GM19023 (cell line): ENCODE measurements at regions not wholly inside any gene's neighbourhood (a gene's known extent, or its start where the extent isn't known, plus 50 kb on each side); places are given as distances from the start of the nearest gene placed in this dataset.
"Not testable (repeated sequence)": the region's sequence is repeated elsewhere in the genome, so short reads cannot be mapped to it uniquely, and the experiment has no call there.

Experiments used
- ATAC-seq: cut with Tn5 transposase; IDR thresholded peaks from one replicate; pipeline ENCODE4 v1.9.1; 2021; ENCODE audit warnings: mild to moderate bottlenecking, moderate library complexity; ENCODE audit not compliant: unreplicated experiment

DNA sequence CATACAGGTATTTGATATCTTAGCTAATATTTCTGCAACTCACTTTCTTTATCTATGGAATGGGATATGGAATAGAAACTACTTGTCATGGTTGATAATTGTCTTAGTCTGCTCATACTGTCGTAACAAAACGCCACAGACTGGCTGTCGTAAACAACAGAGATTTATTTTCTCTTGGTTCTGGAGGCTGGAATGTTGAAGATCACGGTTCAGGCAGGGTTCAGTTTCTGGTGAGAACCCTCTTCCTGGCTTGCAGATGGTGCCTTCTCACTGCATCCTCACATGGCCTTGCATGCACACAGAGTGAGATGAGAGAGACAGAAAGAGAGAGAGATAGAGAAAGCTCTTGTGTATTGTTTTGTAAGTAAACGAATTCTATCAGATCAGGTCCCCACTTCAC is 332.7 kb upstream of the MAGI2 start:
- no peak for ATAC-seq

DNA sequence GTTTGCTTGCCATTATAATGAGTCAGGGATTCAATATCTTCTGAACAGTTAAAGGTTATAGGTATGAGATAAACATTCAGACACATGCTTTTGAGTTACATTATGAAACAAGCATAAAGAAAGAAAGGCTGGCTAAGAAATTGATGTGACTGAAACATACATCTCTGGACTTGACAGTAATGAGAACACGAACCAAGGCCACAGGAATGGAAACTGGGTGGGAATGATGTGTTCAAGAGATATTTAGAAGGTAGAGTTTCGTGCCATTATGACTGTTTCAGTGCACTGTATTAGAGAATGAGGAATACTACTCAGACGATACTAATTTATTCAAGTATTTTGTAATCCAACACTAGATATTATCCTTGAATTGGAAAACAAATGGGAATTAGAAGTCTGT is 332.1 kb upstream of the MAGI2 start:
- no peak for ATAC-seq

DNA sequence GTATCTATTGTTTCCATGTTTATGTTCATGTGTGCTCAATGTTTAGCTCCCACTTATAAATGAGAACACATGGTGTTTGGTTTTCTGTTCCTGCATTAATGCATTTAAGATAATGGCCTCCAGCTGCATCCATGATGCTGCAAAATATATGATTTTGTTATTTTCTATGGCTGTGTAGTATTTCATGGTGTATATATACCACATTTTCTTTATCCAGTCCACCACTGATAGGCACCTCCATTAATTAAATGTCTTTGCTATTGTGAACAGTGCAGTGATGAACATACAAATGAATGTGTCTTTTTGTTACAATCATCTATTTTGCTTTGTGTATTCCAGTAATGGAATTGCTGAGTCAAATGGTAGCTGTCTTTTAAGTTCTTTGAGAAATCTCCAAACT is 329.4 kb upstream of the MAGI2 start:
- no peak for ATAC-seq

DNA sequence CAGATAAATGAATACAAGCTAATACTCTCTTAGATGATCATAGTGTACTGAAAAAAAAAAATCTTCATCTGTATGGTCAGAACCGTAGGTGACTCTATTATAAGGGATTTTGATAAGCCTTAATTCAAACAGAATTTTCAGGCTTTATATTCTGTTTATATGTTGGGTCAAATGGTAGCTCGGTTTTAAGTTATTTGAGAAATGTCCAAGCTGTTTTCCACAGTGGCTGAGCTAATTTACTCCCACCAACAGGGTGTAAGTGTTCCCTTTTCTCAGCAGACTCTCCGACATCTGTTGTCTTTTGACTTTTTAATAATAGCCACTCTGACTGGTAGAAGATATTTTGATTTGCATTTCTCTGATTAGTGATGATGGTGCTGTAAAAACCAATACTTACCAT is 328.8 kb upstream of the MAGI2 start:
- ATAC-seq = no peak

DNA sequence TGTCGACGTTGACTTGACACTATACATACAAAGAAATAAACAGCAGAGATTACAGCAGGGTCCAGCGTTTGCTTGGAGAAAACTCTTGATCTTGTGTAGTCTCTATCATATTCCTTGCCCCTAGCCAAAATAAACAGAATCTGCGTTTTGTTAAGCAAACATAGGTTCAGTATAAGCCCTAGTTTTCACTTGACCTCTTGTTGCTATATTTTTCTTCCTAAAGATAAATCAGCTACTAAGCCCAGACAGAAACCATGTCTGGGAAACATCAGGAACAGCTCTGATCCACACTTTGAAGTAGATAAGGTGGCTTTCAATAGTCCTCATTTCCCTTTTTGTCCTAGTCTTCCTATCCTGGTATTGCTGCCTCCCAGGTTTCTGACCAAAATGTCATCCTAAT is 328.2 kb upstream of the MAGI2 start:
- no peak for ATAC-seq

DNA sequence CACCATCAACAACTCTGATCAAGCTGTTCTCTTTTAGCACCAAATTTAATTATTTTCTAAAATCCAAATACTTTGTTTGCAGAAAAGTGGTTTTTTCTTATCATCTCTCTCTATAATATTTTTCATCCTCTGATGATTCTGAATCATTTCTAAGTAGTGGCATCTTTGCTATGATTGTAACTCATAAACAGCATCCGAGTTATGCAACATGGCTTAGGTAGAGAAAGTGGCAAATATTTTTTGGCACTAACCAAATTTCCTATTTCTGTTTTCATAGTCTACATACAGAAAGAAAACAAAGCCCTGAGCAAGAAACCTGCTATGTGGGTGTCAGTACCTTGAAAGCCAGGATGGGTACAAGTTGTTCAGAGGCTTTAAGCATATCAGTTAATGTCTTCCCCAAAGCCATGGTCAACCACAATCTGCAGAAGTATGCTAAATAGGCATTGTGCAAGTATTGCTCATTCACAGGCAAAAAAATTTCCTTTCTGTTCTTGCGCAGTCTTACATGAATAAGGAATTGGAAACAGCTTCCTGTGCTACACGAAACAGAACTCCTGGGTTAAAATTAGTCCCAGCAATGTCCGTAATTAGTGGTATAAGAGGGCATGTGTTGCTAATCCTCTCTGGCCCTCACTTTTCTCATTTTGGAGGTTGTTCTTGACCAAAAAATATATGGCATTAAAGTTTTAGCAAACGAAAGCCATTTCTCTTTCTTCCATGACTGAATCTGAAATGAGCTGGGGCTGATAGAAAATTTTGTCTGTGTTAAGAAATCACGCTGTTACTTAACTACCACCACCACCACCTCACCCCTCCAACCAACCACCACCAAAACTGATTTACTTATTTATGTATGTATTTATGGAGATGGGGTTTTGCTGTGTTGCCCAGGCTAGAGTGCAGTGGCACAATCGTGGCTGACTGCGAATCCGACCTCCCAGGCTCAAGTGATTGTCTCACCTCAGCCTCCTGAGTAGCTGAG is 325.6 kb upstream of the MAGI2 start:
- ATAC-seq = no peak

DNA sequence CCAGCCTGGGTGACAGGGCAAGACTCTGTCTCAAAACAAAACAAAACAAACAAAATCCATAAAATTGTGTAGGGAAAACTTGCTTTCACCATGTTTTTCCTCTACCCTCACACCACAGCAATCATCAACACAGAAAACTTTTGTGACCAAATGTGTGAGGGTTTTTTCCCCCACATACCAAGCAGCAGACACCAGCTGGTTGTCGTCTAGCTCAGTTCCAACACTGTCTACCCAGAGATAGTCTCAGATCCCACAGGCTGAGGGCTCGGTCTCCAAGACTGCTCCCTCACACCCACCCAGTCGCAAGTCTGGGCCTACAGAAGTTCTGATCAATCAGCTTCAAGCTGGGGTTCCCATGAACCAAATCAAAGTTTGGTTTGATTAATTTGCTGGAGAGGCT is 322.4 kb upstream of the MAGI2 start:
- no peak for ATAC-seq

DNA sequence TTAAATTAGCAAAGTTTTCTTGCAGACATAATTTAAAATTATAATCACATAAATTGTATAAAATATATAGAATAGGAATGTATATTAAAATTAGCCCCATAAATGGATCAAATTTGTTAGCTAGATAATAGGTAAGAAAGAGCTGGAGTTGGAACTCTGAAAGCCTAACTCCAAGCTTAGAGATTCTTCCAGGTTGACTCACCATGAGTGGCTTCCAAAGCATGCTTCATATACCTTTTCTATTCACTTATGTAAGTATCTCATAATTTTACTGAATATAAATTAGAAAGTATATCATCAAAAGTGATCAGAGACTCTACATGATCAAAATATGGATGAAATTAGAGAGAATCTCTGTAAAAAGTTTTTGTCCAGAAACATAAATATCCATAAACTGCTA is 320.7 kb upstream of the MAGI2 start:
- ATAC-seq = no peak

DNA sequence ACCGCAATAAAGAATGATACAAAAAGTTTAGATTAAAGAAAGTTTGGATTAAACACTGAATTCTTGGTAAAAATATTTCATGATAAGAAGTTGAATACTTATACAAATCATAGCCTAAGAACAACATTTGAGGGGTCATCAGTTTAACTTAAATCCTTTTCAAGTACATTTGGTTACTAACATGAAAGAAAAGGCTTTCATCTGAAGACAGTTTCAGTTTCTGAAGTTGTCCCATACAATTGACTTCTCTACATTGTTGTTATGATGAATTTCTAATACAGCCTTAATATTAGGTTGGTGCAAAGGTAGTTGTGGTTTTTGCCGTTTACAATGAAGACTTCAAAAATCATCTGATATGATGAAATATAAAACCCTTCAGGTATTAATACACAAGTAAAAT is 317.5 kb upstream of the MAGI2 start:
- no peak for ATAC-seq

DNA sequence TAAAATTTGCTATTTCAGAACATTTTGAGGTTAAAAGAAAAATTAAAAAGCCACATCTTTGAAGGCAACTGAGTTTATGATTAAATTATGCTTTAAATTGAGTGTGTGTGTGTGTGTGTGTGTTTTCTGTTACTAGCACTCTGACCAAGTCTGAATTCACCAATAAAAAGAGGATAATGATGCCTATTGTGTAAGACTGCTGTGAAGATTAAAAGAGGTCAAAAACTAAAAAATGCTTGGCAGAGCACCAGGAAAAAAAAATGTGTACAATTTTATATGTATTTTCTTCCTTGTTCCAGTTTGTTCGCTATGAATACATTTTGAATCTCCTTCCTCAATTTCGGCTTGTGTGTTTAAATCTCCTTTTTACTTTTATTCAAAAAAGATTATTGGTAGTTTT is 316.6 kb upstream of the MAGI2 start:
- ATAC-seq = no peak

DNA sequence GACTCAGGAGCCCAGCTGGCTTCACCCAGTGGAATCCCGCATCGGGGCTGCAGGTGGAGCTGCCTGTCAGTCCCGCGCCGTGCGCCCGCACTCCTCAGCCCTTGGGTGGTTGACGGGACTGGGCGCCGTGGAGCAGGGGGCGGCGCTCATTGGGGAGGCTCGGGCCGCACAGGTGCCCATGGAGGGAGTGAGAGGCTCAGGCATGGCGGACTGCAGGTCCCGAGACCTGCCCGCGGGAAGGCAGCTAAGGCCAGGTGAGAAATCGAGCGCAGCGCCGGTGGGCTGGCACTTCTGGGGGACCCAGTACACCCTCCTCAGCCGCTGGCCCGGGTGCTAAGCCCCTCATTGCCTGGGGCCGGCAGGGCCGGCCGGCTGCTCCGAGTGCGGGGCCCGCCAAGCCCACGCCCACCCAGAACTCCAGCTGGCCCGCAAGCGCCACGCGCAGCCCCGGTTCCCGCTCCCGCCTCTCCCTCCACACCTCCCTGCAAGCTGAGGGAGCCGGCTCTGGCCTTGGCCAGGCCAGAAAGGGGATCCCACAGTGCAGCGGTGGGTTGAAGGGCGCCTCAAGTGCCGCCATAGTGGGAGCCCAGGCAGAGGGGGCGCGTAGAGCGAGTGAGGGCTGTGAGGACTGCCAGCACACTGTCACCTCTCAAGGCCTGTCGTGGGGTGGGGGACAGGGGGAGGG is 314.6 kb upstream of the MAGI2 start:
- not testable (repeated sequence) for ATAC-seq

DNA sequence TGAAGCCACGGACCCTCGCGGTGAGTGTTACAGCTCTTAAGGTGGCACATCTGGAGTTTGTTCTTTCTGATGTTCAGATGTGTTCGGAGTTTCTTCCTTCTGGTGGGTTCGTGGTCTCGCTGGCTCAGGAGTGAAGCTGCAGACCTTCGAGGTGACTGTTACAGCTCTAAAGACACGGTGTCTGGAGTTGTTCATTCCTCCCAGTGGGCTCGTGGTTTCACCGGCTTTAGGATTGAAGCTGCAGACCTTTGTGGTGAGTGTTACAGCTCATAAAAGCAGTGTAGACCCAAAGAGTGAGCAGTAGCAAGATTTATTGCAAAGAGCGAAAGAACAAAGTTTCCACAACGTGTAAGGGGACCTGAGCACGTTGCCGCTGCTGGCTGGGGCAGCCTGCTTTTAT is 313.7 kb upstream of the MAGI2 start:
- ATAC-seq = not testable (repeated sequence)

DNA sequence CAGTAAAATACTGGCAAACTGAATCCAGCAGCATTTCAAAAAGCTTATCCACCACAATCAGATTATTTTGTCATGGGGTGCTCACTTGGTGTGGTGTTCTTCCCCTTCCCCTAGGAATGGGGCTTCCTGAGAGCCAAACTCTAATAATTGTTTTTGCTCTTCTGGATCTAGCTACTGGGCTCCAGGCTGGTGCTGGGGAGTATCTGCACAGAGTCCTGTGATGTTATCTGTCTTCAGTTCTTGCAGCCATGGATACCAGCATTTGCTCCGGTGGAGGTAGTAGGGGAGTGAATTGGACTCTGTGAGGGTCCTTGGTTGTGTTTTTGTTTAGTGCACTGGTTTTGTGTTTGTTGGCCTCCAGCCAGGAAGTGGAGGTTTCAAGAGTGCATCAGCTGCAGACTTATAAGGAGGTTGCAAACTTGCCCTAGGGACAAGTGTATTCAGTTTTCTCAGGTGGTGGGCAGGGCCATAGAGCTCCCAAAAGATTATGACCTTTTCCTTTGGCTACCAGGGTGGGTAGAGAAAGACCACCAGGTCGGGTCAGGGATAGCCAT is 308.5 kb upstream of the MAGI2 start:
- no peak for ATAC-seq

DNA sequence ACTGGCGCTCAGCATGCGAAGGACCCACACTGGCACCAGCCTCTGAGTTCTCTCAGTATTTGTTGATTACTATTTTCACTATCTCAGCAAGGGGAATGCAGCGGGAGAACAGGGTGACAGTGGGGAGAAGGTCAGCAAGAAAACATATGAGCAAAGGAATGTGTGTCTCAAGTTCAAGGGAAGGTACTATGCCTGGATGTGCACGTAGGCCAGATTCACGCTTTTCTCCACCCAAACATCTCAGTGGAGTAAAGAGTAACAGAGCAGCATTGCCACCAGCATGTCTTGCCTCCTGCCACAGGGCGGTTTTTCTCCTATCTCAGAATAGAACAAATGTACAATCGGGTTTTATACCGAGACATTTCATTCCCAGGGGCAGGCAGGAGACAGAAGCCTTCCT is 297.5 kb upstream of the MAGI2 start:
- not testable (repeated sequence) for ATAC-seq

DNA sequence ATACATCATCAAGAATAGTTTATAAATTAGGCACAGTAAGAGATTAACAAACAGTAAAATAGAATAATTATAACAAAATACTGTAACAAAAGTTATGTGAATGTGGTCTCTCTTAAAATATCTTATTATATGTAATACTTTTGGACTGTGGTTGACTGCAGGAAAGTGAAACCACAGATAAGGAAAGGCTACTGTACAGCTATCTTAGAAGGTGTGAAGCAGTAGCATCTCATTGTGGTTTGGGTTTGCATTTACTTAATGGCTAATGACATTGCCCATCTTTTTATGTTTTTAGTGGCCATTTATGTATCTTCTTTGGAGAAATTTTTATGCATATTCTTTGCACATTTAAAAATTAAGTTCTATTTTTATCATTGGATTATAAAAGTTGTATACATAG is 296.4 kb upstream of the MAGI2 start:
- ATAC-seq = no peak

DNA sequence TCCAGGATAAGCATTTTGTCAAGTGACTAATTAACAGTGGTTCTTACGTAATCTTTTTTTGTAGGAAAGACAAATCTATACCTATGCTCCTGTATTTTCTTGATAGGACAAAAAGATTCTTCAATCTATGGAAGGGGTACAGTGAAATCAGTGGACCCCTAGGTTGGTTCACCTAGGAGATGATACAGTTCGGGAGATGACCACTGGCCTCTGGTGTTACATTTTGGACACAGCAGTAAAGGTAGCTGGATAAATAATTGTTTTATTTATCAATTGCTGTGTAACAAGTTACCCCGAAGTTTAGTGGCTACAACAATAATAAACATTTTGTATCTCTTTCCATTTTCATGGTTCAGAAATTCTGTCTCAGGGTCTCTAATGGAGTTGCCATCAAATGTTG is 288.2 kb upstream of the MAGI2 start:
- no peak for ATAC-seq

DNA sequence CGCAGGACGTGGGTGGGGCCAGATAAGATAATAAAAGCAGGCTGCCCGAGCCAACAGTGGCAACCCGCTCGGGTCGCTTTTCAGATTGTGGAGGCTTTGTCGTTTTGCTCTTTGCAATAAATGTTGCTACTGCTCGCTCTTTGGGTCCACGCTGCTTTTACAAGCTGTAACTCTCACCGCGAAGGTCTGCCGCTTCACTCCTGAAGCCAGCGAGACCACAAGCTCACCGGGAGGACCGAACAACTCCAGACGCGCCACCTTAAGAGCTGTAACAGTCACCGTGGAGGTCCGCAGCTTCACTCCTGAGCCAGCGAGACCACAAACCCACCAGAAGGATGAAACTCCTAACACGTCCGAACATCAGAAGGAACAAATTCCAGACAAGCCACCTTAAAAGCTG is 286.6 kb upstream of the MAGI2 start:
- no peak for ATAC-seq

DNA sequence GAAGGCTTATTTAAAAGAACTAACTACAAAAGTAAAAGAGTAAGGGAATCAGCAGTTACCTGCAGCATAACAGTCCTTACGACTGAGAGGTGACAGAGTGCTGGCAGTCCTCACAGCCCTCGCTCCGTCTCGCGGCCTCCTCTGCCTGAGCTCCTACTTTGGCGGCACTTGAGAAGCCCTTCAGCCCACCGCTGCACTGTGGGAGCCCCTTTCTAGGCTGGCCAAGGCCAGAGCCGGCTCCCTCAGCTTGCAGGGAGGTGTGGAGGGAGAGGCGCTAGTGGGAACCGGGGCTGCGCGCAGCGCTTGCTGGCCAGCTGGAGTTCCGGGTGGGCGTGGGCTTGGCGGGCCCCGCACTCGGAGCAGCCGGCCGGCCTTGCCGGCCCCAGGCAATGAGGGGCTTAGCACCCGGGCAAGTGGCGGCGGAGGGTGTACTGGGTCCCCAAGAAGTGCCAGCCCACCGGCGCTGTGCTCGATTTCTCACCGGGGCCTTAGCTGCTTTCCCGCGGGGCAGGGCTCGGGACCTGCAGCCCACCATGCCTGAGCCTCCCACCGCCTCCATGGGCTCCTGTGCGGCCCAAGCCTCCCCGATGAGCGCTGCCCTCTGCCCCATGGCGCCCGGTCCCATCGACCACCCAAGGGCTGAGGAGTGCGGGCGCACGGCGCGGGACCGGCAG is 285.7 kb upstream of the MAGI2 start:
- not testable (repeated sequence) for ATAC-seq

DNA sequence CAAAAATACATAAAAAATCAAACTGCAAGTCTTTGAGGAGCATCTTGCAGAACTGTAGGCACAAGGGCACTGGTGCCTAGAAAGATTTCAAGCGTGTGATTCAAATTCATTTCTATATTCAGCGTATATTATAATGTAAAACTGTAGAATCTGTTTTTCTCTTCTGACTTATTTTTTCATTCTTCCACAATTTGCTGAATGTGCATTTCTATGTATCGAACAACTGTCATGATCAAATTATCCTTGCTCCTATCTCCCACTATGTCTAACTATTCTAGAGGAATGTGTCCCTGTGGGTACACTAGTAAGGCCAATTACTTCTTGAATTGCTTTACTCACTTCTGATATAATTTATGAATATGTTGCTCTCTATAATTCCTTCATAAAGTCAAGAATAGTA is 283.0 kb upstream of the MAGI2 start:
- ATAC-seq = no peak

DNA sequence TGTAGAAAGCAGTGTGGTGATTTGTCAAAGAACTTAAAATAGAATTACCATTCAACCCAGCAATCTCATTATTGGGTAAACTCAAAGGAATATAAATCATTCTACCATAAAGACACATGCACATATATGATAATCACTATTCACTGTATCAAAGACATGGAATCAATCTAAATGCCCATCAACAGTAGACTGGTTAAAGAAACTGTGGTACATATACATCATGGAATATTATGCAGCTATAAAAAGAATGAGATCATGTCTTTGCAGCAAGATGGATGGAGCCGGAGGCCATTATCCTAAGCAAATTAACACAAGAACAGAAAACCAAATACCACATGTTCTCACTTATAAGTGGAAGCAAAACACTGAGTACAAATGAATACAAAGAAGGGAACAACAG is 281.5 kb upstream of the MAGI2 start:
- no peak for ATAC-seq

DNA sequence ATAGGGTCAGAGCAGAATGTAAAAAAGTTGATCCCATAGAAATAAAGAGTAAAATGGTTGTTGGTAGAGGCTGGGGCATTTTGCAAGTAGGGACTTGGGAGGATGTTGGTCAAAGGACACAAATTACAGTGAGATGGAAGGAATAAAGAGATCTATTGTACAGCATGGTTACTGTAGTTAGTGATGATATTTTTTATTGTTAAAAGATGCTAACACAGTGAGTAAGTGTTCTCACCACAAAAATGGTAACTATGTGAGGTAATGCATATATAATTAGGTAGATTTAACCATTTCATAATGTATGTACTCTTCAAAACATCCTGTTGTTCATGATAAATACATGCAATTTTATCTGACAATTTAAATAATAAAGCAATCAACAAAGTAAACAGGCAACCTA is 280.7 kb upstream of the MAGI2 start:
- no peak for ATAC-seq
